HEK293 (cell line): ENCODE measurements at regions not wholly inside any gene's neighbourhood (a gene's known extent, or its start where the extent isn't known, plus 50 kb on each side); places are given as distances from the start of the nearest gene placed in this dataset.

Experiments used
- CTCF ChIA-PET: fragments of 350-600 bp; formaldehyde crosslinking; extraction: SDS; loops from one replicate; lab custom pipeline; 2021; ENCODE audit warnings: antibody characterized with exemption; lab: Yijun Ruan, JAX
- POLR2A ChIA-PET: fragments of 300-600 bp; formaldehyde crosslinking; extraction: SDS; loops from one replicate; lab custom pipeline; 2020; ENCODE audit warnings: antibody characterized with exemption, inconsistent platforms; lab: Yijun Ruan, JAX
- H3K27ac ChIP-seq: fragments of 200-500 bp; sonication (Bioruptor generic); 2 replicates; pipeline ENCODE4 v1.5.1; 2014; ENCODE audit warnings: low read depth, low read length, control low read depth, inconsistent platforms; ENCODE audit errors: extremely low read depth
- H3K36me3 ChIP-seq, 2 experiments: fragments of 200-500 bp in 1 of 2; sonication (Bioruptor generic) in 1 of 2; 1 replicate in 1 of 2; 2 replicates in 1 of 2; pipeline ENCODE4 v1.5.1; 2014 to 2017; ENCODE audit warnings: inconsistent platforms in 2 of 2, low read length in 2 of 2; ENCODE audit not compliant: control insufficient read depth in 2 of 2, insufficient read depth in 1 of 2
- H3K4me1 ChIP-seq: fragments of 200-500 bp; sonication (Bioruptor generic); 2 replicates; pipeline ENCODE4 v1.5.1; 2014; ENCODE audit warnings: mild to moderate bottlenecking, low read length, inconsistent platforms; ENCODE audit not compliant: control insufficient read depth, insufficient read depth
- H3K4me3 ChIP-seq: 2 replicates; pipeline ENCODE4 v1.5.1; 2011; ENCODE audit warnings: low read depth, mild to moderate bottlenecking, control low read depth, low read length, moderate library complexity
- H3K9me3 ChIP-seq: fragments of 200-500 bp; sonication (Bioruptor generic); 2 replicates; pipeline ENCODE4 v1.5.1; 2014; ENCODE audit warnings: low read depth, low read length, inconsistent platforms; ENCODE audit not compliant: control insufficient read depth, insufficient read depth
- BCL11A ChIP-seq: fragments of 450-650 bp; formaldehyde crosslinking; IDR thresholded peaks from 2 replicates; pipeline ENCODE4 v1.5.1; 2016; ENCODE audit warnings: low read depth, missing biosample characterization, missing genetic modification characterization
- GLIS1 ChIP-seq: fragments of 450-650 bp; formaldehyde crosslinking; IDR thresholded peaks from 2 replicates; pipeline ENCODE4 v1.5.1; 2016; ENCODE audit warnings: missing biosample characterization, missing genetic modification characterization
- ZEB2 ChIP-seq: fragments of 450-650 bp; formaldehyde crosslinking; IDR thresholded peaks from 2 replicates; pipeline ENCODE4 v1.5.1; 2016; ENCODE audit warnings: missing biosample characterization, missing genetic modification characterization
- ZNF155 ChIP-seq: fragments of 450-650 bp; formaldehyde crosslinking; IDR thresholded peaks from 2 replicates; pipeline ENCODE4 v1.5.1; 2016; ENCODE audit warnings: missing biosample characterization, missing genetic modification characterization
- ZNF266 ChIP-seq: fragments of 450-650 bp; formaldehyde crosslinking; IDR thresholded peaks from 2 replicates; pipeline ENCODE4 v1.5.1; 2016; ENCODE audit warnings: missing biosample characterization, missing genetic modification characterization, low read depth
- ZNF302 ChIP-seq: fragments of 450-650 bp; formaldehyde crosslinking; IDR thresholded peaks from 2 replicates; pipeline ENCODE4 v1.5.1; 2016; ENCODE audit warnings: missing biosample characterization, missing genetic modification characterization, low read depth
- ZNF558 ChIP-seq: fragments of 450-650 bp; formaldehyde crosslinking; IDR thresholded peaks from 2 replicates; pipeline ENCODE4 v1.5.1; 2016; ENCODE audit warnings: missing biosample characterization, missing genetic modification characterization
- ZNF610 ChIP-seq: fragments of 450-650 bp; formaldehyde crosslinking; IDR thresholded peaks from 2 replicates; pipeline ENCODE4 v1.5.1; 2016; ENCODE audit warnings: missing biosample characterization, missing genetic modification characterization, borderline replicate concordance
- ZNF658 ChIP-seq: fragments of 450-650 bp; formaldehyde crosslinking; IDR thresholded peaks from 2 replicates; pipeline ENCODE4; 2016; ENCODE audit warnings: missing biosample characterization, missing genetic modification characterization
- ZNF76 ChIP-seq: fragments of 450-650 bp; formaldehyde crosslinking; IDR thresholded peaks from 2 replicates; pipeline ENCODE4; 2016; ENCODE audit warnings: low read depth, missing biosample characterization, missing genetic modification characterization, borderline replicate concordance
- ZNF768 ChIP-seq: fragments of 450-650 bp; formaldehyde crosslinking; IDR thresholded peaks from 2 replicates; pipeline ENCODE4 v1.5.1; 2018; ENCODE audit warnings: missing biosample characterization, mild to moderate bottlenecking, missing genetic modification characterization
- ZNF791 ChIP-seq: fragments of 450-650 bp; formaldehyde crosslinking; IDR thresholded peaks from 2 replicates; pipeline ENCODE4 v1.5.1; 2016; ENCODE audit warnings: missing biosample characterization, missing genetic modification characterization
- ZNF830 ChIP-seq: fragments of 450-650 bp; IDR thresholded peaks from 2 replicates; pipeline ENCODE4 v1.5.0; 2018; ENCODE audit warnings: missing biosample characterization, missing genetic modification characterization, low read depth, mild to moderate bottlenecking, moderate library complexity
- ZSCAN30 ChIP-seq: fragments of 450-650 bp; IDR thresholded peaks from 2 replicates; pipeline ENCODE4 v1.5.1; 2018; ENCODE audit warnings: missing biosample characterization, mild to moderate bottlenecking, missing genetic modification characterization, moderate library complexity
- TF ChIP-seq, protein P1 (sequence below): IDR thresholded peaks from 2 replicates; pipeline ENCODE4 v1.6.1; 2011; ENCODE audit warnings: mild to moderate bottlenecking, low read depth, low read length, borderline replicate concordance
- TF ChIP-seq, protein P2 (sequence below): fragments of 450-650 bp; formaldehyde crosslinking; IDR thresholded peaks from 2 replicates; pipeline ENCODE4 v1.5.1; 2016; ENCODE audit warnings: missing biosample characterization, missing genetic modification characterization
- TF ChIP-seq, protein P3 (sequence below): fragments of 450-650 bp; formaldehyde crosslinking; IDR thresholded peaks from 2 replicates; pipeline ENCODE4 v1.5.1; 2016; ENCODE audit warnings: missing biosample characterization, missing genetic modification characterization
- TF ChIP-seq, protein P4 (sequence below): fragments of 450-650 bp; formaldehyde crosslinking; optimal IDR thresholded peaks from 2 replicates; pipeline ENCODE3; 2016; ENCODE audit warnings: missing biosample characterization, mild to moderate bottlenecking, missing genetic modification characterization
- TF ChIP-seq, protein P5 (sequence below): fragments of 450-650 bp; formaldehyde crosslinking; IDR thresholded peaks from 2 replicates; pipeline ENCODE4 v1.5.1; 2016; ENCODE audit warnings: missing biosample characterization, missing genetic modification characterization
- TF ChIP-seq, protein P6 (sequence below): fragments of 450-650 bp; formaldehyde crosslinking; IDR thresholded peaks from 2 replicates; pipeline ENCODE4 v1.5.1; 2017; ENCODE audit warnings: missing biosample characterization, missing genetic modification characterization

DNA sequence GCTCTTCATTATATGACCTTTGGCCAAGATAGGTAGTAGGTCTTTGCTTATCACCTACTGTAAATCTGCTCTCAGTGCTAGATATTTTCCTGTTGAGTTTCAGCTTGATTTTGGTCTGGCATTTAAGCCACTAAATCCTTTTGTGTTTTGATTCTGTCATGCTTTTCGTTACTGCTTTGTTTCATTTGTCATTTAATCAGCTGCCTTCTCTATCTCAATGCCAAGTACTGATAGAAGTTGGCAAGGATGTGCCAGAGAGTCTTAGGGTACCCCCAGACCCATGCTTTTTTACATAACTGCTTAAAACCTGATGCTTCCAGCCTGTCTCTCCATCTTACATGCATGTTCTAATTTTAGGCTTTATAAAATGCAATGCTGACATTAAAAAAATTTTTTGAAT is 300.1 kb upstream of the SASH1 start:
- TF ChIP-seq ZNF610 (tag by site-specific recombination): no peak
- TF ChIP-seq ZSCAN30: no peak
- no peak for TF ChIP-seq BCL11A (tag by site-specific recombination)
- TF ChIP-seq, protein P1, sequence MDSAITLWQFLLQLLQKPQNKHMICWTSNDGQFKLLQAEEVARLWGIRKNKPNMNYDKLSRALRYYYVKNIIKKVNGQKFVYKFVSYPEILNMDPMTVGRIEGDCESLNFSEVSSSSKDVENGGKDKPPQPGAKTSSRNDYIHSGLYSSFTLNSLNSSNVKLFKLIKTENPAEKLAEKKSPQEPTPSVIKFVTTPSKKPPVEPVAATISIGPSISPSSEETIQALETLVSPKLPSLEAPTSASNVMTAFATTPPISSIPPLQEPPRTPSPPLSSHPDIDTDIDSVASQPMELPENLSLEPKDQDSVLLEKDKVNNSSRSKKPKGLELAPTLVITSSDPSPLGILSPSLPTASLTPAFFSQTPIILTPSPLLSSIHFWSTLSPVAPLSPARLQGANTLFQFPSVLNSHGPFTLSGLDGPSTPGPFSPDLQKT: no peak
- no peak for TF ChIP-seq ZNF658 (tag by site-specific recombination)
- TF ChIP-seq, protein P2, sequence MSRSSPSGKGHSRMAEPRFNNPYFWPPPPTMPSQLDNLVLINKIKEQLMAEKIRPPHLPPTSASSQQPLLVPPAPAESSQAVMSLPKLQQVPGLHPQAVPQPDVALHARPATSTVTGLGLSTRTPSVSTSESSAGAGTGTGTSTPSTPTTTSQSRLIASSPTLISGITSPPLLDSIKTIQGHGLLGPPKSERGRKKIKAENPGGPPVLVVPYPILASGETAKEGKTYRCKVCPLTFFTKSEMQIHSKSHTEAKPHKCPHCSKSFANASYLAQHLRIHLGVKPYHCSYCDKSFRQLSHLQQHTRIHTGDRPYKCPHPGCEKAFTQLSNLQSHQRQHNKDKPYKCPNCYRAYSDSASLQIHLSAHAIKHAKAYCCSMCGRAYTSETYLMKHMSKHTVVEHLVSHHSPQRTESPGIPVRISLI (tag by site-specific recombination): no peak
- no peak for TF ChIP-seq ZNF155 (tag by site-specific recombination)
- TF ChIP-seq ZNF76 (tag by site-specific recombination): no peak
- no peaks in the 10 kb centered on the region for H3K36me3 ChIP-seq
- CTCF ChIA-PET: interaction anchor here (0.7 kb wide), 1 partner anchor 1259 kb away, joined by 3 read pairs; no protein-coding TSS in a partner anchor
- H3K9me3 ChIP-seq: no peaks in the 10 kb centered on the region
- H3K4me3 ChIP-seq: no peak overlapping the region
- H3K27ac ChIP-seq: no peak overlapping the region
- POLR2A ChIA-PET: no interaction called here
- H3K4me1 ChIP-seq: no peaks in the 10 kb centered on the region

DNA sequence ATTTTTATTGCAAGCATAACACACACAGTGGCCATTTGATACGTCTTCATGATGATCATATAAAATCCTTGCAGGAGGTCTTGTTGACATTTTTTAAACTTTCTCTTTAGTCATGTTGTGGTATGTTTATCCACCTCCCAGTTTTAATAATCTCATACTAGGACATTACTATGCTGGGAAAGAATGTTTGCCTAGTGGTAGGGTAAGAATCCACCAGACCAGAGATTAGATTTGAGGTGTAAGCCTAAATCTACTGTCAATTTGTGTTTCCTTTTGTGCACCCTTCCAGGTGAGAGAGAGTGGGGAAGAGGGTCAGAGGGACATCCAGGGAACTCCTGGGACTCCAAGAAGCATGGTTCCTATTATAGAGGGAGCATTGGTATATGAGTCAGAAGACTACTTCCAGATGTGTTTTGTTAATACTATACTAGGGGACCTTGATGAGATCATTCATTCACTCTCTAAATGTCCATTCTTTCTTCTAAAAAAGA is 298.3 kb upstream of the SASH1 start:
- H3K36me3 ChIP-seq: no peaks in the 10 kb centered on the region
- no peaks in the 10 kb centered on the region for H3K4me1 ChIP-seq
- no peak overlapping the region for H3K4me3 ChIP-seq
- ChIA-PET CTCF (interaction anchor here (0.7 kb wide), 1 partner anchor 520 kb away, joined by 3 read pairs; no protein-coding TSS in a partner anchor), POLR2A (no interaction called here)
- H3K9me3 ChIP-seq: no peaks in the 10 kb centered on the region
- no peak overlapping the region for H3K27ac ChIP-seq
- TF ChIP-seq GLIS1 (tag by site-specific recombination): peak; percentile 82
- TF ChIP-seq, protein P3, sequence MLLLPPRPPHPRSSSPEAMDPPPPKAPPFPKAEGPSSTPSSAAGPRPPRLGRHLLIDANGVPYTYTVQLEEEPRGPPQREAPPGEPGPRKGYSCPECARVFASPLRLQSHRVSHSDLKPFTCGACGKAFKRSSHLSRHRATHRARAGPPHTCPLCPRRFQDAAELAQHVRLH (tag by site-specific recombination): no peak

DNA sequence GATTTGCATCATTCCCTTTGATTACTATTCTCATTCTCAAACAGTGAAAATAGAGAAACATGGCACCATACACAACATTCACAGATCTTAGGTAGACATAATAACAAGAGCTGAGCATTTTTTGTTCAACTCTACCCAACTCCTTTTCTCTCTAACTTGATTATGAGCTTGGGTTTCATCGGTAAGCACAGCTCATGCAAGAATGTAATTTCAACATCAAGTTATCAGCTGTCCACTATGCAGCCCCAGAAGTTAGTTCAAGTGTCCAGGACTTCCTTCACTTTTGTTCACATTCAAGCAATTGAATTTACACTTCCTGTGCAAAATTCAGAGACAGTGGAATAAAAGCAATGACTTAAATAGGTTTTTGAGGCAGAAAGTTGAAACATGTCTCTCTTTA is 297.7 kb upstream of the SASH1 start:
- no peak for TF ChIP-seq ZEB2
- no peak for TF ChIP-seq ZNF558 (tag by site-specific recombination)
- Histone ChIP-seq H3K4me1 (no peaks in the 10 kb centered on the region), H3K9me3 (no peaks in the 10 kb centered on the region), H3K36me3 (no peaks in the 10 kb centered on the region), H3K4me3 (no peak overlapping the region), H3K27ac (no peak overlapping the region)
- POLR2A ChIA-PET: no interaction called here
- CTCF ChIA-PET: no interaction called here

DNA sequence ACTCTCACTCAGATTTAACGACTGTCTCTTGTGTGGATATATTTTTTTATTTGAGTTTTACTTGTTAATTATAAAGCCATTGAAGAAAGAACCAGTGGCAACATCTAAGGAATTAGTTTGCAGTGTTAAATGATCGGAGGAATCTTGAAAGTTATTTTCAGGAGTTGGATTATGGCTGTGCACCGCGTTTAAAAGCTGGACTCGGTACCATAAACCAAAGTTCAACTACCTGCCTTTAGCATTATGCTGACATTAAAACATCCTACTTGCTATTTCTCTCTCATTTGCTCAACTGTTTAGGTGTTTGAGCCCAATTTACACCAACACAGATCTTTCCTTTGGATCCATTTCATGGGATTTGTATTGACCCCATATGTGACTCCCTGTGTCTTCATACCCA is 289.4 kb upstream of the SASH1 start:
- TF ChIP-seq ZNF302 (no peak), ZNF266 (tag by site-specific recombination) (no peak), ZNF768 (no peak), ZNF791 (tag by site-specific recombination) (no peak), ZNF830 (tag by site-specific recombination) (no peak), ZNF658 (tag by site-specific recombination) (no peak)
- TF ChIP-seq, protein P4, sequence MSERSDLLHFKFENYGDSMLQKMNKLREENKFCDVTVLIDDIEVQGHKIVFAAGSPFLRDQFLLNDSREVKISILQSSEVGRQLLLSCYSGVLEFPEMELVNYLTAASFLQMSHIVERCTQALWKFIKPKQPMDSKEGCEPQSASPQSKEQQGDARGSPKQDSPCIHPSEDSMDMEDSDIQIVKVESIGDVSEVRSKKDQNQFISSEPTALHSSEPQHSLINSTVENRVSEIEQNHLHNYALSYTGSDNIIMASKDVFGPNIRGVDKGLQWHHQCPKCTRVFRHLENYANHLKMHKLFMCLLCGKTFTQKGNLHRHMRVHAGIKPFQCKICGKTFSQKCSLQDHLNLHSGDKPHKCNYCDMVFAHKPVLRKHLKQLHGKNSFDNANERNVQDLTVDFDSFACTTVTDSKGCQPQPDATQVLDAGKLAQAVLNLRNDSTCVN (tag by site-specific recombination): no peak
- TF ChIP-seq, protein P5, sequence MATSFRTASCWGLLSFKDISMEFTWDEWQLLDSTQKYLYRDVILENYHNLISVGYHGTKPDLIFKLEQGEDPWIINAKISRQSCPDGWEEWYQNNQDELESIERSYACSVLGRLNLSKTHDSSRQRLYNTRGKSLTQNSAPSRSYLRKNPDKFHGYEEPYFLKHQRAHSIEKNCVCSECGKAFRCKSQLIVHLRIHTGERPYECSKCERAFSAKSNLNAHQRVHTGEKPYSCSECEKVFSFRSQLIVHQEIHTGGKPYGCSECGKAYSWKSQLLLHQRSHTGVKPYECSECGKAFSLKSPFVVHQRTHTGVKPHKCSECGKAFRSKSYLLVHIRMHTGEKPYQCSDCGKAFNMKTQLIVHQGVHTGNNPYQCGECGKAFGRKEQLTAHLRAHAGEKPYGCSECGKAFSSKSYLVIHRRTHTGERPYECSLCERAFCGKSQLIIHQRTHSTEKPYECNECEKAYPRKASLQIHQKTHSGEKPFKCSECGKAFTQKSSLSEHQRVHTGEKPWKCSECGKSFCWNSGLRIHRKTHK (tag by site-specific recombination): no peak
- TF ChIP-seq, protein P6, sequence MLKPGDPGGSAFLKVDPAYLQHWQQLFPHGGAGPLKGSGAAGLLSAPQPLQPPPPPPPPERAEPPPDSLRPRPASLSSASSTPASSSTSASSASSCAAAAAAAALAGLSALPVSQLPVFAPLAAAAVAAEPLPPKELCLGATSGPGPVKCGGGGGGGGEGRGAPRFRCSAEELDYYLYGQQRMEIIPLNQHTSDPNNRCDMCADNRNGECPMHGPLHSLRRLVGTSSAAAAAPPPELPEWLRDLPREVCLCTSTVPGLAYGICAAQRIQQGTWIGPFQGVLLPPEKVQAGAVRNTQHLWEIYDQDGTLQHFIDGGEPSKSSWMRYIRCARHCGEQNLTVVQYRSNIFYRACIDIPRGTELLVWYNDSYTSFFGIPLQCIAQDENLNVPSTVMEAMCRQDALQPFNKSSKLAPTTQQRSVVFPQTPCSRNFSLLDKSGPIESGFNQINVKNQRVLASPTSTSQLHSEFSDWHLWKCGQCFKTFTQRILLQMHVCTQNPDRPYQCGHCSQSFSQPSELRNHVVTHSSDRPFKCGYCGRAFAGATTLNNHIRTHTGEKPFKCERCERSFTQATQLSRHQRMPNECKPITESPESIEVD (tag by site-specific recombination): no peak
- CTCF ChIA-PET: no interaction called here
- POLR2A ChIA-PET: no interaction called here
- Histone ChIP-seq H3K9me3 (no peaks in the 10 kb centered on the region), H3K4me3 (no peak overlapping the region), H3K27ac (no peak overlapping the region), H3K4me1 (no peaks in the 10 kb centered on the region), H3K36me3 (no peaks in the 10 kb centered on the region)
